Fibroblast of the aortic adventitia (primary cell): ENCODE measurements at regions not wholly inside any gene's neighbourhood (a gene's known extent, or its start where the extent isn't known, plus 50 kb on each side); places are given as distances from the start of the nearest gene placed in this dataset.

Source experiments
- DNase-seq: peaks from one replicate; pipeline ENCODE4 v3.0.0-alpha.2; 2010; ENCODE audit warnings: low read depth
- H3K4me3 ChIP-seq: 2 replicates; pipeline ENCODE4 v1.5.1; 2011; ENCODE audit warnings: low read depth, mild to moderate bottlenecking, control low read depth, low read length, moderate library complexity
- CTCF ChIP-seq: IDR thresholded peaks from 2 replicates; pipeline ENCODE4 v1.5.1; 2011; ENCODE audit warnings: mild to moderate bottlenecking, low read length, control low read depth, inconsistent platforms; ENCODE audit not compliant: insufficient read depth

GRCh38 chr2:235162837-235163197 is 211.0 kb downstream of the SH3BP4 start:
- H3K4me3 ChIP-seq: no peak overlapping the region
- TF ChIP-seq CTCF: no peak
- no peak for DNase-seq

GRCh38 chr2:235165136-235165535 is 213.3 kb downstream of the SH3BP4 start:
- no peak overlapping the region for H3K4me3 ChIP-seq
- no peak for TF ChIP-seq CTCF
- no peak for DNase-seq

GRCh38 chr2:235165631-235166030 is 213.8 kb downstream of the SH3BP4 start:
- H3K4me3 ChIP-seq: no peak overlapping the region
- peak; percentile 9 for DNase-seq
- no peak for TF ChIP-seq CTCF

GRCh38 chr2:235168174-235168979 is 216.6 kb downstream of the SH3BP4 start:
- no peak for DNase-seq
- no peak overlapping the region for H3K4me3 ChIP-seq
- no peak for TF ChIP-seq CTCF

- DNase-seq: peak; percentile 37
- H3K4me3 ChIP-seq: no peak overlapping the region
- TF ChIP-seq CTCF: no peak
Measured at GRCh38 chr2:235170016-235170415, 218.2 kb downstream of the SH3BP4 start.

GRCh38 chr2:235170536-235171521 is 219.0 kb downstream of the SH3BP4 start:
- DNase-seq: peak; percentile 65
- no peak overlapping the region for H3K4me3 ChIP-seq
- TF ChIP-seq CTCF: peak; percentile 55
